ENCODE measurements at regions not wholly inside any gene's neighbourhood (a gene's known extent, or its start where the extent isn't known, plus 50 kb on each side); places are given as distances from the start of the nearest gene placed in this dataset.

GRCh38 chr18:55142410-55142809 lies 183.1 kb upstream of the CCDC68 start:
- DNase-seq, result no peak
- Mint-ChIP-seq H3K27ac (ENCODE audit: unreplicated experiment) (no peak overlapping the region), H3K27me3 (ENCODE audit: unreplicated experiment) (no peaks in the 10 kb centered on the region), H3K4me3 (ENCODE audit: unreplicated experiment) (no peak overlapping the region), H3K36me3 (ENCODE audit: unreplicated experiment) (no peaks in the 10 kb centered on the region), H3K9me3 (ENCODE audit: unreplicated experiment) (no peaks in the 10 kb centered on the region), H3K4me1 (ENCODE audit: low read depth, unreplicated experiment) (no peaks in the 10 kb centered on the region)
- no peak for TF ChIP-seq CTCF (IDR thresholded peaks at IDR 0.05; ENCODE audit: partially characterized antibody, unreplicated experiment)

- Mint-ChIP-seq H3K9me3 (ENCODE audit: unreplicated experiment) (no peaks in the 10 kb centered on the region), H3K4me3 (ENCODE audit: unreplicated experiment) (no peak overlapping the region), H3K4me1 (ENCODE audit: low read depth, unreplicated experiment) (no peaks in the 10 kb centered on the region), H3K27me3 (ENCODE audit: unreplicated experiment) (no peaks in the 10 kb centered on the region), H3K27ac (ENCODE audit: unreplicated experiment) (no peak overlapping the region), H3K36me3 (ENCODE audit: unreplicated experiment) (no peaks in the 10 kb centered on the region)
- DNase-seq, result no peak
- TF ChIP-seq CTCF (IDR thresholded peaks at IDR 0.05; ENCODE audit: partially characterized antibody, unreplicated experiment), result no peak
These were observed 182.1 kb upstream of the CCDC68 start for GRCh38 chr18:55141318-55141717.

GRCh38 chr18:55139836-55140235 lies 180.6 kb upstream of the CCDC68 start:
- no peak for DNase-seq
- Mint-ChIP-seq H3K36me3 (ENCODE audit: unreplicated experiment) (no peaks in the 10 kb centered on the region), H3K27me3 (ENCODE audit: unreplicated experiment) (no peaks in the 10 kb centered on the region), H3K9me3 (ENCODE audit: unreplicated experiment) (no peaks in the 10 kb centered on the region), H3K4me1 (ENCODE audit: low read depth, unreplicated experiment) (no peaks in the 10 kb centered on the region), H3K27ac (ENCODE audit: unreplicated experiment) (no peak overlapping the region), H3K4me3 (ENCODE audit: unreplicated experiment) (no peak overlapping the region)
- no peak for TF ChIP-seq CTCF (IDR thresholded peaks at IDR 0.05; ENCODE audit: partially characterized antibody, unreplicated experiment)

DNA sequence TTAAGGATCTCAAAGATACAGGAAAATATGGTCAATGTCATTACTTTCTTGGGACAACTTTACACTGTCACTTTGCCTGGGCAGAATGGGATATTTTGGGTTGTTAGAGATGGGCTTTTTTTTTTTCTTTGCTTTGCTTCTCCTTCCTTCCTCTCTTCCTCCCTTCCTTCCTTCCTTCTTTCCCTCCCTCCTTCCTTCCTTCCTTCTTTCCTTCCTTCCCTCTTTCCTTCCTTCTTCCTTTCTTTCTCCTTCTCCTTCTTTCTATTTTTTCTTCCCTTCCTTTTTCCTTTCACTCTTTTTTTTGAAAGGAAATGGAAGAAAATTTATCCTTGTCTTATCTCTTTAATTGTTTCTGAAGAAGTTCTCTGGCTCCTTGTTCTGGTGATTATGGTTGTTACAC lies 180.0 kb upstream of the CCDC68 start:
- DNase-seq, result no peak
- Mint-ChIP-seq H3K27ac (ENCODE audit: unreplicated experiment) (no peak overlapping the region), H3K27me3 (ENCODE audit: unreplicated experiment) (no peaks in the 10 kb centered on the region), H3K4me1 (ENCODE audit: low read depth, unreplicated experiment) (no peaks in the 10 kb centered on the region), H3K9me3 (ENCODE audit: unreplicated experiment) (no peaks in the 10 kb centered on the region), H3K4me3 (ENCODE audit: unreplicated experiment) (no peak overlapping the region), H3K36me3 (ENCODE audit: unreplicated experiment) (no peaks in the 10 kb centered on the region)
- no peak for TF ChIP-seq CTCF (IDR thresholded peaks at IDR 0.05; ENCODE audit: partially characterized antibody, unreplicated experiment)

DNA sequence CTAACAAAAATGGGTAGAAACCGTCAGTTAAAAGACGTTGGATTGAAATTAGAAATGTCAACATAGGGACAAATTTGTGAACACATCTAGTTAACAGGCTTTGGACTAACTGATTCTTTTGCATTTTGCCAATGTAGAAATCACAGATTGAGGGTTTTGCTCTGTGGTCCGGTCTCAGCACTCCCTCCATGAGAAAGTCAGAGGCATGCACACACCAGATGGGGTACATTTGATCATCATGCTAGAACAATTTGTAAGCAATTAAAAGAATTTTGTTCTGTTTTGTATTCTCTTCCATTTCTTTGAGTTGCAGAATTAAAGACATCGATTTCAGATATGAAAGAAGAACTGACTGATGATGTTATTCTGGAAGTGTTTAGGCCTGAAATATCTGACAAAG lies 179.1 kb upstream of the CCDC68 start:
- no peaks in the 10 kb centered on the region for H3K4me1 Mint-ChIP-seq (ENCODE audit: low read depth, unreplicated experiment)

More for the DNA sequence above, 179.1 kb upstream of the CCDC68 start:
- TF ChIP-seq CTCF (IDR thresholded peaks at IDR 0.05; ENCODE audit: partially characterized antibody, unreplicated experiment), result no peak
- Mint-ChIP-seq H3K4me3 (ENCODE audit: unreplicated experiment) (no peak overlapping the region), H3K36me3 (ENCODE audit: unreplicated experiment) (no peaks in the 10 kb centered on the region), H3K27me3 (ENCODE audit: unreplicated experiment) (no peaks in the 10 kb centered on the region), H3K9me3 (ENCODE audit: unreplicated experiment) (no peaks in the 10 kb centered on the region), H3K27ac (ENCODE audit: unreplicated experiment) (no peak overlapping the region)
- no peak for DNase-seq
